ENCODE measurements at regions not wholly inside any gene's neighbourhood (a gene's known extent, or its start where the extent isn't known, plus 50 kb on each side); places are given as distances from the start of the nearest gene placed in this dataset.

DNA sequence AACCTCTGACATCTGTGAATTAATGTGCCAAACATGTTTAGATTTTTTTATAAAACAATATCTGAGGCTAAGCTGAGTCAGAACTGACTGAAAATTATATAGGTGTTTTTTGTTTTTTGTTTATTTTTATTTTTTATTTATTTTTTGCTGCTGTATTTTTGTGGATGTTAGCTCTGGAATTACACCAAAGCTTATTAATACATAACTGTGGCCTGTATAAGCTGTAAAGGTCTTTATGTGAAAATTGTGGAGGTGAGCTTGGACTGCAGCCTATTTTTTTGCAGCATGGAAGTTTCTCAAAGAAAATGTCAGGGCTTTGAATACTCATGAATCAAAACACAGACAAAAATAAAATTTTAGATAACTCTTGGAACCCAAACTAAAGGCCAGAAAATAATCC, 199.8 kb downstream of the CHRM3 start:
- no peak overlapping the region for H3K18ac ChIP-seq (ENCODE audit: extremely low read depth, low read length)
- no peak overlapping the region for H3K56ac ChIP-seq (replicated peaks; ENCODE audit: insufficient read length, low read depth, low read length)
- H2BK12ac ChIP-seq (ENCODE audit: low read depth, low read length): no peak overlapping the region
- no peak overlapping the region for H2AFZ ChIP-seq (ENCODE audit: low read length)
- H3K23me2 ChIP-seq (ENCODE audit: low read depth, low read length): no peaks in the 10 kb centered on the region
- no peak overlapping the region for H3K4me2 ChIP-seq (ENCODE audit: insufficient read depth in 1 of 2, low read depth in 2 of 2, low read length in 2 of 2)
- no peaks in the 10 kb centered on the region for H3K4me1 ChIP-seq (replicated peaks in 1 of 4; ENCODE audit: control insufficient read depth in 3 of 4, insufficient read depth in 4 of 4, low read length in 3 of 4)
- no peak overlapping the region for H3K4ac ChIP-seq (replicated peaks; ENCODE audit: insufficient read length, low read depth, low read length)
- no peak for DNase-seq (ENCODE audit: low read depth in 1 of 2, low spot score in 2 of 2)
- H4K8ac ChIP-seq (ENCODE audit: extremely low read depth, insufficient read depth, low read length): no peak overlapping the region
- no peaks in the 10 kb centered on the region for H3K27me3 ChIP-seq (replicated peaks in 1 of 4; ENCODE audit: control insufficient read depth in 3 of 4, extremely low read depth in 1 of 4, insufficient read depth in 3 of 4, low read length in 3 of 4)
- ChIA-PET POLR2A (ENCODE audit: partially characterized antibody) (no interaction called here), CTCF (ENCODE audit: partially characterized antibody) (interaction anchor here (0.8 kb wide), 1 partner anchor 178 kb away, joined by 3 read pairs; no protein-coding TSS in a partner anchor)
- no peak overlapping the region for H2BK5ac ChIP-seq (ENCODE audit: low read depth, low read length)
- no peak overlapping the region for H2AK5ac ChIP-seq (ENCODE audit: low read depth, low read length)
- no peak overlapping the region for H4K5ac ChIP-seq (ENCODE audit: insufficient read length, low read depth, low read length)
- H3K23ac ChIP-seq (ENCODE audit: insufficient read length): no peak overlapping the region
- H2BK20ac ChIP-seq (ENCODE audit: low read length): no peak overlapping the region
- no peaks in the 10 kb centered on the region for H3K79me1 ChIP-seq (ENCODE audit: low read depth, low read length)
- no peak overlapping the region for H4K91ac ChIP-seq (replicated peaks; ENCODE audit: insufficient read length, low read length)
- no peak overlapping the region for H2BK120ac ChIP-seq (replicated peaks; ENCODE audit: low read depth, low read length)
- H2BK15ac ChIP-seq (ENCODE audit: low read length): no peak overlapping the region
- H3K9me3 ChIP-seq (ENCODE audit: insufficient read depth in 2 of 2, low read depth in 1 of 2, low read length in 1 of 2): no peaks in the 10 kb centered on the region
- no peak overlapping the region for H3K27ac ChIP-seq (ENCODE audit: low read depth, low read length)
- no peak overlapping the region for H3K9ac ChIP-seq (replicated peaks in 1 of 4; ENCODE audit: extremely low read depth in 1 of 4, low read depth in 3 of 4, low read length in 3 of 4)
- no peak for FAIRE-seq
- no peaks in the 10 kb centered on the region for H3K79me2 ChIP-seq (ENCODE audit: control insufficient read depth in 1 of 2, insufficient read depth in 2 of 2, low read length in 2 of 2)
- H3K4me3 ChIP-seq (ENCODE audit: extremely low read depth in 1 of 4, insufficient read depth in 2 of 4, low read depth in 3 of 4, low read length in 4 of 4): no peak overlapping the region
- H3K36me3 ChIP-seq (ENCODE audit: control insufficient read depth in 2 of 4, insufficient read depth in 4 of 4, low read length in 3 of 4): no peaks in the 10 kb centered on the region
- H4K20me1 ChIP-seq (replicated peaks in 1 of 2; ENCODE audit: control insufficient read depth in 1 of 2, insufficient read depth in 2 of 2, low read length in 2 of 2): no peaks in the 10 kb centered on the region
- no peak overlapping the region for H3K14ac ChIP-seq (ENCODE audit: insufficient read length)
- TF ChIP-seq JUND (IDR thresholded peaks at IDR 0.05; ENCODE audit: low read length) (no peak), FOSL1 (IDR thresholded peaks at IDR 0.05; ENCODE audit: insufficient read depth, low read depth, low read length) (no peak), KDM1A (IDR thresholded peaks at IDR 0.05; ENCODE audit: borderline replicate concordance, low read length) (no peak), SP1 (IDR thresholded peaks at IDR 0.05; ENCODE audit: low read depth, low read length) (no peak), SIRT6 (IDR thresholded peaks at IDR 0.05; ENCODE audit: low read length) (no peak), NANOG (IDR thresholded peaks at IDR 0.05; ENCODE audit: insufficient read depth, low read depth, low read length, poor library complexity, severe bottlenecking) (no peak), SRF (IDR thresholded peaks at IDR 0.05; ENCODE audit: low read depth, low read length) (no peak), CEBPB (IDR thresholded peaks at IDR 0.05; ENCODE audit: low read depth, low read length) (no peak), GTF2F1 (IDR thresholded peaks at IDR 0.05; ENCODE audit: borderline replicate concordance, low read depth, low read length) (no peak), SIN3A (conservative IDR thresholded peaks at IDR 0.05 in 1 of 2, IDR thresholded peaks at IDR 0.05 in 1 of 2; ENCODE audit: low read depth in 1 of 2, low read length in 2 of 2) (no peak), TAF7 (optimal IDR thresholded peaks at IDR 0.05; ENCODE audit: borderline replicate concordance, low read depth, low read length) (no peak), KDM4A (IDR thresholded peaks at IDR 0.05; ENCODE audit: low read depth, low read length, severe bottlenecking) (no peak), TCF12 (IDR thresholded peaks at IDR 0.05; ENCODE audit: low read depth, low read length) (no peak), BACH1 (IDR thresholded peaks at IDR 0.05; ENCODE audit: low read length) (no peak), KDM5A (IDR thresholded peaks at IDR 0.05; ENCODE audit: low read length) (no peak), YY1 (IDR thresholded peaks at IDR 0.05; ENCODE audit: low read depth, low read length) (no peak)
- TF ChIP-seq, protein P1, sequence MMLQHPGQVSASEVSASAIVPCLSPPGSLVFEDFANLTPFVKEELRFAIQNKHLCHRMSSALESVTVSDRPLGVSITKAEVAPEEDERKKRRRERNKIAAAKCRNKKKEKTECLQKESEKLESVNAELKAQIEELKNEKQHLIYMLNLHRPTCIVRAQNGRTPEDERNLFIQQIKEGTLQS (IDR thresholded peaks at IDR 0.05; ENCODE audit: insufficient read depth, low read depth, low read length): no peak

Data from H1 (cell line).